ENCODE measurements at regions not wholly inside any gene's neighbourhood (a gene's known extent, or its start where the extent isn't known, plus 50 kb on each side); places are given as distances from the start of the nearest gene placed in this dataset.

DNA sequence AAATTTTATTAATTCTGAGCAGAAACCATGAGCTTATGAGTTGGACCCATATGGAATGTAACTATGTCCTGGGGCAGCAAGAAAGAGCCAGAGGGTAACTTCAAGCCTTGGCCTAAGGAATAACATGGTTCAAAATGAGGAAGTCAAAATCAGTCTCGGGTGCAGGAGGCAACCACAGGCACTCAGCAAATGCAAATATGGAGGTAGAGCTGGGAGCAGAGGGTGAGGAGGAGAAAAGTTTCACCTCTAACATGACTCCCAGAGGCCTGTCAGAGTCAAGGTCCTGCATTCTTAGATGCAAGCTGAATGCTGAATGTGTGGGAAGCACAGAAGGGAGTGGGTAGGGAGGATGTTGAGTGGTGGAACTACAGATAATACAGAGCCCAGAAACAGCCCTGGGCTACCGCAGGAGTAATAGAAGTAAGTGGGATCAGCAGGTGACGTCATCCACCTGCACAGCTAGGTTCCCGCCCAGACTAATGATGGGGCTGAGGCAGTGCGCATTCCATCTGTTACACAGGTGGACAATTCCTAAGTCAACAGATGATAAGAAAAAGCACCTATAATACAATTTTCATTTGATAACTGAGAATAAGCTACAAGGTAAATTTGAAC is 279.8 kb upstream of the ARRDC4 start:
- no peak for DNase-seq

- DNase-seq = no peak
Measured at GRCh38 chr15:97683831-97684230, 276.7 kb upstream of the ARRDC4 start.

GRCh38 chr15:97684249-97684648 is 276.3 kb upstream of the ARRDC4 start:
- DNase-seq = no peak

GRCh38 chr15:97686324-97686723 is 274.2 kb upstream of the ARRDC4 start:
- no peak for DNase-seq

GRCh38 chr15:97687654-97688053 is 272.8 kb upstream of the ARRDC4 start:
- no peak for DNase-seq

DNA sequence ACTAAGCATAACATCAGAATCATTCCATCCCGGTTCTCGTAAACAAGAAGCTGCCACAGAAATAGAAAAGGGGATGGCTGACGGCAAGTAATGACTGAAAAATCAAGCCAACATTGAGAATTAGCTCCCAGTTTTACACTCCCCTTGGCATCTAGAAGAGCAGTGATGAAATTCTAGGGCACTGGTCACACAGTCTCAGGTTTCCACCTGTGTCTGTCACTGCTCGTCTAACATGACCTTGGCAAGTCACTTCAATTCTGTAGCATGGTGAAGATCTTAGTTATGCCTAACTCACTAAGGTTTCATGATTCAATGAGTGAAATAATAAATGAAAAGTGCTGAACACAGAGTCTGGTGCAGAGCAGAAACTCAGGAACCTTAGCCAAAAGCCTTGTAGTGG is 272.3 kb upstream of the ARRDC4 start:
- no peak for DNase-seq

DNA sequence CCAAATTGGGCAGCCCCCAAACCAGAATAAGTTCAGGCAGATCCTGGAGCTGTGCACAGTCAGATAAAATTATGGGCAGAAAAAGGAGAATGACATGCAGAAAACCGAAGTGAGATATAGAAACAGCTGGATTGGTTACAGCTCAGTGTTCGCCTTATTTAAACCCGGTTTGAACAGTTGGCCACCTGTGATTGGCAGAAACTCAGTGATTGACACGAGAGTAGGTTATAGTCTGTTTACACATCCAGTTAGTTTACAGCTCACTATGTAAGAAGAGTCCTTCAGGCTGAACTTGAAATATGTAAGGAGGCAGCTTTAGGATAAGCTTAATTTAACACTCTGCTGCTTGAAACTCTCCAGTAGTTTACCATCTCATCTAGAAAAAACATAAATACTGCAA is 271.6 kb upstream of the ARRDC4 start:
- no peak for DNase-seq

DNA sequence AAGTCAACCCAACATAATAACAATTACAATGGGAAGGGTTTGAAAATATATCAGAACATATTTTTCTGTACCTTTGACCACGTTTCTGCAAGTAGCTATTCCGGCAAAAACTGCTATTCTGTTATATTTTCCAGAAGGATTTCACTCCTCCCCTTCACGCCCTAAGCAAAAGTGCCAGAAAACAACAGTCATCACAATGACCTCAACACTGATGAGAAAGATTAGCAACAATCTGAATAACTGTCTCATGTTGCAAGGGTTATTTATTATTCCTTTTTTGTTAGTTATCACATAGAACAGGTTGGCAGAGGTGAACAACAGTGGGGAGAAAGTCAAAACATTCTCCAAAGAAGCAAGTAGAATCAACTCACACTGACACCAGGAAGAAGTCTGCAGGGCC is 269.4 kb upstream of the ARRDC4 start:
- no peak for DNase-seq

DNA sequence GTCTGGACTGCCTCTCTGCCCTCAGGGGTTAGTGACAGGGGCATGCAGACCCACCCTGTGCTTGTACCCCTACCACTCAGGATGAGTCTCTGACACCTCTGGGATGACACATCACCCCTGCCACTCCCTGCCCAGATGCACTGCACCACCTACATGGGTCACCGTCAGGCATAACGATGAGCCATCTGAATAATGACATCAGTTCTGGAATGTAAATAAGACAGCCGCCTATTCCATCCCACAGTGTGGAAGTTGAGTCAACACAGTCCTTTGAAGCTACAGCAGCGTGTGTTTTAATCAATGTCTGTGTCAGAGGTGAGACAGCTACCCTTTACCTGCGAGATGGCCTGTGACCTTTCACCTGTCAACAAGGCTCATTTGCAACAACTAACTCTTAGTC is 268.7 kb upstream of the ARRDC4 start:
- DNase-seq = no peak

GRCh38 chr15:97692301-97693015 is 268.0 kb upstream of the ARRDC4 start:
- no peak for DNase-seq

GRCh38 chr15:97694456-97694855 is 266.0 kb upstream of the ARRDC4 start:
- no peak for DNase-seq

- DNase-seq = no peak
Measured at GRCh38 chr15:97703400-97703799, 257.1 kb upstream of the ARRDC4 start.

- no peak for DNase-seq
Measured at GRCh38 chr15:97706059-97706458, 254.4 kb upstream of the ARRDC4 start.

DNA sequence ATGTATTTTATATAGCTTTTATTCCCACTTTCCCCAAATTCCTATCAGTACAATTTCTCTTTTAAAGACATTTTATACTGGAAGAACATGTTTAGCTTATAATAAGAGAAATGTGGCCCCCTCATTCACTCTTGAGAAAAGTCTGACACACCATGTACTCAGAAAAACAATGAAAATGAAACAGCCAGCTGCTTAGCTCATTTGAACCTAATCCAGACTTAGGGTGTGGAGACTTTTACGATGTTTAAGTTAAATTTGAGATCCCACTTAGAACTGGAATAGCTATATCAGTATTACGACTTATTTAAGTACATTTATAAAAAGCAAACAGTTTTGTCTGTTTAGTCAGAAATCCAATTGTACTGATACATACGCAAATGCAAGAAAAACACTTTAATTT is 252.3 kb upstream of the ARRDC4 start:
- DNase-seq = no peak

- no peak for DNase-seq
Measured at GRCh38 chr15:97712530-97712929, 248.0 kb upstream of the ARRDC4 start.

GRCh38 chr15:97717806-97718205 is 242.7 kb upstream of the ARRDC4 start:
- DNase-seq = no peak

- DNase-seq = no peak
Measured at GRCh38 chr15:97718509-97718908, 242.0 kb upstream of the ARRDC4 start.

DNA sequence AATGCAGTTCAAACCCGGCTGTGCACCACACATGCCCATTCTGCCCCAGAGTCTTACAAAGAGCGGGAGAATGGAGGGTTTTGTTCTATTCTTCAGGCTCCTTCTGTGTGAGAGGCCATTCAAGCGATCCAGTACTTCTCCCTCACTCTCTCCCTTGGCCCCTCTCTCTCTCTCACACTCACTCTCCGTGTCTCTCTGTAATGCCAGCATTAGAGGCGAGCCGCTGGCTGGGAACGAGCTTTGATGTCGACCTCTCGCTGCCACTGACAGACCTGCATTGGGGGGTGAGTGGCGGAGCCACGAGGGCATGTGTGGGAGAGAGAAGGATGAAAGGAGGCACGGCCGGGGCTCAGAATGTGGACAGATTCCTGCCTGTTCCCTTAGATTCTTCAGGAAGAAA is 231.7 kb upstream of the ARRDC4 start:
- DNase-seq = no peak

GRCh38 chr15:97729270-97729669 is 231.2 kb upstream of the ARRDC4 start:
- no peak for DNase-seq

GRCh38 chr15:97730315-97730714 is 230.2 kb upstream of the ARRDC4 start:
- no peak for DNase-seq

GRCh38 chr15:97731859-97732258 is 228.6 kb upstream of the ARRDC4 start:
- DNase-seq = no peak

DNA sequence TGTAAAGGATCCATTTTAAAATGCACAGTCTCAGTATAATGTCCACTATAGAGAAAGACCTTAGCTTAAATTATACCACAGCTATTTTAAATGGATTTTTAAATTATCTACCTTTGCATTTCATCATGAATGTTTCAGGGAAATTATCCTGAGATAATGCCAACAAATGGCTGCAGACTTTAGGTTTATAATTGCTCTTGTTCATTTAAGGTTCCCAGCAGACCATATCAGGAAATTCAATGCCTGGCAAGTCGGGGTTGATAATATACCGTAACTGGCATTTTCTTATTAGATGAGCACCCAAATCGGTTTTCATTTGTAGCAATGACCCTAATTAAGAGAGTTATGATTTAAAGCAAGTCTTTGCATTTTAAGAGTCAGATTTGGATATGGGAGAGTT is 227.1 kb upstream of the ARRDC4 start:
- no peak for DNase-seq

GRCh38 chr15:97736748-97737147 is 223.8 kb upstream of the ARRDC4 start:
- no peak for DNase-seq

- DNase-seq = peak; percentile 48
Measured at GRCh38 chr15:97745481-97746071, 214.9 kb upstream of the ARRDC4 start.

GRCh38 chr15:97747342-97747741 is 213.2 kb upstream of the ARRDC4 start:
- DNase-seq = no peak
